ENCODE measurements at regions not wholly inside any gene's neighbourhood (a gene's known extent, or its start where the extent isn't known, plus 50 kb on each side); places are given as distances from the start of the nearest gene placed in this dataset.

GRCh38 chr14:66361013-66361412 is 125.2 kb upstream of the CCDC196 start:
- no peaks in the 10 kb centered on the region for H3K4me1 ChIP-seq (ENCODE audit: control insufficient read depth, insufficient read depth, low read length)

More at GRCh38 chr14:66361013-66361412, 125.2 kb upstream of the CCDC196 start:
- no peaks in the 10 kb centered on the region for H3K9me3 ChIP-seq (replicated peaks; ENCODE audit: control insufficient read depth, insufficient read depth, low read length)
- ChIA-PET RAD21 (ENCODE audit: unreplicated experiment) (interaction anchor here (4.1 kb wide), 1 partner anchor 41 kb away, joined by 76 read pairs; no protein-coding TSS in a partner anchor), CTCF (interaction anchor here (1.6 to 6.2 kb wide), 7 partner anchors 11 to 1210 kb away, joined by 3 to 119 read pairs (median 15); no protein-coding TSS in a partner anchor), SMC1A (ENCODE audit: uncharacterized antibody, unreplicated experiment) (interaction anchor here (1.5 to 4.9 kb wide), 4 partner anchors 14 to 41 kb away, joined by 4 to 55 read pairs (median 23); no protein-coding TSS in a partner anchor), POLR2A (no interaction called here)
- TF ChIP-seq SREBF1 (IDR thresholded peaks at IDR 0.05; ENCODE audit: low read length) (no peak), NFIC (IDR thresholded peaks at IDR 0.05; ENCODE audit: low read depth, low read length) (no peak), SKIL (IDR thresholded peaks at IDR 0.05; ENCODE audit: low read depth, poor library complexity, severe bottlenecking) (no peak), BACH1 (IDR thresholded peaks at IDR 0.05; ENCODE audit: borderline replicate concordance) (no peak), TAF1 (IDR thresholded peaks at IDR 0.05; ENCODE audit: borderline replicate concordance, low read depth, low read length) (no peak), POU2F2 (IDR thresholded peaks at IDR 0.05; ENCODE audit: borderline replicate concordance, low read depth, low read length) (no peak)
- TF ChIP-seq, protein P1, sequence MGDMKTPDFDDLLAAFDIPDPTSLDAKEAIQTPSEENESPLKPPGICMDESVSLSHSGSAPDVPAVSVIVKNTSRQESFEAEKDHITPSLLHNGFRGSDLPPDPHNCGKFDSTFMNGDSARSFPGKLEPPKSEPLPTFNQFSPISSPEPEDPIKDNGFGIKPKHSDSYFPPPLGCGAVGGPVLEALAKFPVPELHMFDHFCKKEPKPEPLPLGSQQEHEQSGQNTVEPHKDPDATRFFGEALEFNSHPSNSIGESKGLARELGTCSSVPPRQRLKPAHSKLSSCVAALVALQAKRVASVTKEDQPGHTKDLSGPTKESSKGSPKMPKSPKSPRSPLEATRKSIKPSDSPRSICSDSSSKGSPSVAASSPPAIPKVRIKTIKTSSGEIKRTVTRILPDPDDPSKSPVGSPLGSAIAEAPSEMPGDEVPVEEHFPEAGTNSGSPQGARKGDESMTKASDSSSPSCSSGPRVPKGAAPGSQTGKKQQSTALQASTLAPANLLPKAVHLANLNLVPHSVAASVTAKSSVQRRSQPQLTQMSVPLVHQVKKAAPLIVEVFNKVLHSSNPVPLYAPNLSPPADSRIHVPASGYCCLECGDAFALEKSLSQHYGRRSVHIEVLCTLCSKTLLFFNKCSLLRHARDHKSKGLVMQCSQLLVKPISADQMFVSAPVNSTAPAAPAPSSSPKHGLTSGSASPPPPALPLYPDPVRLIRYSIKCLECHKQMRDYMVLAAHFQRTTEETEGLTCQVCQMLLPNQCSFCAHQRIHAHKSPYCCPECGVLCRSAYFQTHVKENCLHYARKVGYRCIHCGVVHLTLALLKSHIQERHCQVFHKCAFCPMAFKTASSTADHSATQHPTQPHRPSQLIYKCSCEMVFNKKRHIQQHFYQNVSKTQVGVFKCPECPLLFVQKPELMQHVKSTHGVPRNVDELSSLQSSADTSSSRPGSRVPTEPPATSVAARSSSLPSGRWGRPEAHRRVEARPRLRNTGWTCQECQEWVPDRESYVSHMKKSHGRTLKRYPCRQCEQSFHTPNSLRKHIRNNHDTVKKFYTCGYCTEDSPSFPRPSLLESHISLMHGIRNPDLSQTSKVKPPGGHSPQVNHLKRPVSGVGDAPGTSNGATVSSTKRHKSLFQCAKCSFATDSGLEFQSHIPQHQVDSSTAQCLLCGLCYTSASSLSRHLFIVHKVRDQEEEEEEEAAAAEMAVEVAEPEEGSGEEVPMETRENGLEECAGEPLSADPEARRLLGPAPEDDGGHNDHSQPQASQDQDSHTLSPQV (IDR thresholded peaks at IDR 0.05) = no peak
- TF ChIP-seq, protein P2, sequence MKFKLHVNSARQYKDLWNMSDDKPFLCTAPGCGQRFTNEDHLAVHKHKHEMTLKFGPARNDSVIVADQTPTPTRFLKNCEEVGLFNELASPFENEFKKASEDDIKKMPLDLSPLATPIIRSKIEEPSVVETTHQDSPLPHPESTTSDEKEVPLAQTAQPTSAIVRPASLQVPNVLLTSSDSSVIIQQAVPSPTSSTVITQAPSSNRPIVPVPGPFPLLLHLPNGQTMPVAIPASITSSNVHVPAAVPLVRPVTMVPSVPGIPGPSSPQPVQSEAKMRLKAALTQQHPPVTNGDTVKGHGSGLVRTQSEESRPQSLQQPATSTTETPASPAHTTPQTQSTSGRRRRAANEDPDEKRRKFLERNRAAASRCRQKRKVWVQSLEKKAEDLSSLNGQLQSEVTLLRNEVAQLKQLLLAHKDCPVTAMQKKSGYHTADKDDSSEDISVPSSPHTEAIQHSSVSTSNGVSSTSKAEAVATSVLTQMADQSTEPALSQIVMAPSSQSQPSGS (IDR thresholded peaks at IDR 0.05; ENCODE audit: low read length) = no peak
- H3K79me2 ChIP-seq (ENCODE audit: control insufficient read depth, insufficient read depth, low read length) = no peaks in the 10 kb centered on the region
- ATAC-seq (no peak), FAIRE-seq (no peak), DNase-seq (ENCODE audit: low read depth, low spot score) (no peak)
- no peak overlapping the region for H2AFZ ChIP-seq (ENCODE audit: control insufficient read depth, low read depth, low read length)
- no peaks in the 10 kb centered on the region for H3K36me3 ChIP-seq (ENCODE audit: control insufficient read depth in 2 of 2, insufficient read depth in 2 of 2, low read length in 1 of 2)
- BruUV-seq (replicated peaks) = no TSS peak
- no peak overlapping the region for H3K27ac ChIP-seq (ENCODE audit: control insufficient read depth, insufficient read depth)
- H3K4me3 ChIP-seq = no peak overlapping the region
- intact Hi-C loops (cut with micrococcal nuclease; ENCODE audit: unreplicated experiment) (loop anchor here (5.0 to 10.0 kb wide), 2 partner anchors 264 to 776 kb away; no protein-coding TSS in a partner anchor), in situ Hi-C loops (cut with MboI) (no loop called here)
- H3K27me3 ChIP-seq (replicated peaks in 1 of 2; ENCODE audit: control insufficient read depth in 2 of 2, insufficient read depth in 2 of 2, low read length in 1 of 2) = no peaks in the 10 kb centered on the region
- H4K20me1 ChIP-seq (ENCODE audit: control insufficient read depth, insufficient read depth) = no peaks in the 10 kb centered on the region
- H3K4me2 ChIP-seq (ENCODE audit: control insufficient read depth, insufficient read depth) = no peak overlapping the region
- H3K9ac ChIP-seq (ENCODE audit: control insufficient read depth, insufficient read depth, low read length) = no peak overlapping the region
- WGBS (ENCODE audit: insufficient coverage, insufficient replicate concordance, low lambda C conversion rate, missing lambda C conversion rate) = 20% methylated on average over 2 of the region's 2 CpGs

Measured in GM12878 (cell line).